GM12878 (cell line): ENCODE measurements at regions not wholly inside any gene's neighbourhood (a gene's known extent, or its start where the extent isn't known, plus 50 kb on each side); places are given as distances from the start of the nearest gene placed in this dataset.
A peak's percentile ranks its signal among the peaks of the same experiment; 100 is the strongest.

Experiments used
- ATF3 ChIP-seq: IDR thresholded peaks from 2 replicates; pipeline ENCODE4 v1.6.1; 2011; ENCODE audit warnings: low read depth, mild to moderate bottlenecking, low read length, moderate library complexity, borderline replicate concordance; ENCODE audit errors: extremely low read depth
- BACH1 ChIP-seq: fragments of 450-650 bp; IDR thresholded peaks from 2 replicates; pipeline ENCODE4 v1.6.1; 2017; ENCODE audit warnings: mild to moderate bottlenecking, borderline replicate concordance
- BHLHE40 ChIP-seq, 2 experiments: fragments of 450-650 bp in 1 of 2; IDR thresholded peaks; 2 replicates each; pipeline ENCODE4 v1.6.1; 2011 to 2017; ENCODE audit warnings: low read depth in 2 of 2, borderline replicate concordance in 1 of 2, improper control_type of control experiment in 1 of 2, low read length in 1 of 2, mild to moderate bottlenecking in 1 of 2
- CEBPB ChIP-seq, 2 experiments: fragments of 150-350 bp in 1 of 2; IDR thresholded peaks; 2 replicates each; pipeline ENCODE4 v1.6.1; 2012 to 2014; ENCODE audit warnings: low read depth in 2 of 2, low read length in 2 of 2, borderline replicate concordance in 1 of 2, inconsistent platforms in 1 of 2
- EED ChIP-seq: sonication (generic); IDR thresholded peaks from 2 replicates; pipeline ENCODE4 v1.6.1; 2016; ENCODE audit warnings: antibody characterized with exemption, low read depth
- GATAD2B ChIP-seq: fragments of 450-650 bp; conservative IDR thresholded peaks from 2 replicates; pipeline ENCODE4 v1.6.1; 2017; ENCODE audit warnings: low read depth, mild to moderate bottlenecking, moderate library complexity
- KLF5 ChIP-seq: fragments of 450-650 bp; IDR thresholded peaks from 2 replicates; pipeline ENCODE4 v1.6.1; 2014; ENCODE audit warnings: mild to moderate bottlenecking; ENCODE audit not compliant: partially characterized antibody
- LARP7 ChIP-seq: fragments of 450-650 bp; IDR thresholded peaks from 2 replicates; pipeline ENCODE4 v1.6.1; 2017; ENCODE audit warnings: mild to moderate bottlenecking
- NRF1 ChIP-seq: conservative IDR thresholded peaks from 2 replicates; pipeline ENCODE4 v1.6.1; 2011; ENCODE audit warnings: mild to moderate bottlenecking, low read depth, low read length, improper control_type of control experiment
- RAD51 ChIP-seq: fragments of 450-650 bp; IDR thresholded peaks from 2 replicates; pipeline ENCODE4 v1.6.1; 2016; ENCODE audit warnings: moderate library complexity, mild to moderate bottlenecking, inconsistent platforms
- SPI1 ChIP-seq: IDR thresholded peaks from 2 replicates; pipeline ENCODE4 v1.6.1; 2011; ENCODE audit warnings: low read depth, mild to moderate bottlenecking, low read length, moderate library complexity, borderline replicate concordance; ENCODE audit not compliant: insufficient read depth
- STAT1 ChIP-seq: fragments of 450-650 bp; conservative IDR thresholded peaks from 2 replicates; pipeline ENCODE4 v1.6.1; 2014; ENCODE audit warnings: antibody characterized with exemption, mild to moderate bottlenecking
- ZBED1 ChIP-seq: IDR thresholded peaks from 2 replicates; pipeline ENCODE4 v1.6.1; 2016; ENCODE audit warnings: borderline replicate concordance
- ZNF24 ChIP-seq: fragments of 450-650 bp; IDR thresholded peaks from 2 replicates; pipeline ENCODE4 v1.6.1; 2017; ENCODE audit warnings: antibody characterized with exemption, mild to moderate bottlenecking
- TF ChIP-seq, protein P1 (sequence below): IDR thresholded peaks from 2 replicates; pipeline ENCODE4 v1.6.1; 2011; ENCODE audit warnings: borderline replicate concordance, low read depth, mild to moderate bottlenecking, moderate library complexity, low read length; ENCODE audit not compliant: insufficient read depth, poor library complexity, severe bottlenecking
- TF ChIP-seq, protein P2 (sequence below): IDR thresholded peaks from 2 replicates; pipeline ENCODE4 v1.6.1; 2012; ENCODE audit warnings: low read depth, low read length, improper control_type of control experiment
- TF ChIP-seq, protein P3 (sequence below): fragments of 450-650 bp; IDR thresholded peaks from 2 replicates; pipeline ENCODE4 v1.6.1; 2017; ENCODE audit warnings: low read depth, mild to moderate bottlenecking, moderate library complexity
- TF ChIP-seq, protein P4 (sequence below): fragments of 450-650 bp; IDR thresholded peaks from 2 replicates; pipeline ENCODE4 v1.6.1; 2017; ENCODE audit warnings: mild to moderate bottlenecking, moderate library complexity
- TF ChIP-seq, protein P5 (sequence below): IDR thresholded peaks from 2 replicates; pipeline ENCODE4 v1.6.1; 2011; ENCODE audit warnings: borderline replicate concordance, low read depth, mild to moderate bottlenecking, moderate library complexity, mixed read lengths, low read length; ENCODE audit not compliant: insufficient read depth; ENCODE audit errors: extremely low read length

- no peak for TF ChIP-seq SPI1
- TF ChIP-seq RAD51 = no peak
- TF ChIP-seq ATF3 = no peak
- TF ChIP-seq BACH1 = no peak; the same call in 1 of the 2 replicates
- TF ChIP-seq, protein P1, sequence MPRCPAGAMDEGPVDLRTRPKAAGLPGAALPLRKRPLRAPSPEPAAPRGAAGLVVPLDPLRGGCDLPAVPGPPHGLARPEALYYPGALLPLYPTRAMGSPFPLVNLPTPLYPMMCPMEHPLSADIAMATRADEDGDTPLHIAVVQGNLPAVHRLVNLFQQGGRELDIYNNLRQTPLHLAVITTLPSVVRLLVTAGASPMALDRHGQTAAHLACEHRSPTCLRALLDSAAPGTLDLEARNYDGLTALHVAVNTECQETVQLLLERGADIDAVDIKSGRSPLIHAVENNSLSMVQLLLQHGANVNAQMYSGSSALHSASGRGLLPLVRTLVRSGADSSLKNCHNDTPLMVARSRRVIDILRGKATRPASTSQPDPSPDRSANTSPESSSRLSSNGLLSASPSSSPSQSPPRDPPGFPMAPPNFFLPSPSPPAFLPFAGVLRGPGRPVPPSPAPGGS = no peak
- no peak for TF ChIP-seq LARP7
- peak; percentile 65 to 71 for TF ChIP-seq BHLHE40 (IDR thresholded peaks at IDR 0.05; ENCODE audit: borderline replicate concordance in 1 of 2, low read depth in 2 of 2, low read length in 1 of 2)
- TF ChIP-seq EED = no peak
- TF ChIP-seq, protein P2, sequence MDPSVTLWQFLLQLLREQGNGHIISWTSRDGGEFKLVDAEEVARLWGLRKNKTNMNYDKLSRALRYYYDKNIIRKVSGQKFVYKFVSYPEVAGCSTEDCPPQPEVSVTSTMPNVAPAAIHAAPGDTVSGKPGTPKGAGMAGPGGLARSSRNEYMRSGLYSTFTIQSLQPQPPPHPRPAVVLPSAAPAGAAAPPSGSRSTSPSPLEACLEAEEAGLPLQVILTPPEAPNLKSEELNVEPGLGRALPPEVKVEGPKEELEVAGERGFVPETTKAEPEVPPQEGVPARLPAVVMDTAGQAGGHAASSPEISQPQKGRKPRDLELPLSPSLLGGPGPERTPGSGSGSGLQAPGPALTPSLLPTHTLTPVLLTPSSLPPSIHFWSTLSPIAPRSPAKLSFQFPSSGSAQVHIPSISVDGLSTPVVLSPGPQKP = no peak
- no peak for TF ChIP-seq STAT1
- no peak for TF ChIP-seq NRF1
- no peak for TF ChIP-seq ZBED1
- TF ChIP-seq, protein P3, sequence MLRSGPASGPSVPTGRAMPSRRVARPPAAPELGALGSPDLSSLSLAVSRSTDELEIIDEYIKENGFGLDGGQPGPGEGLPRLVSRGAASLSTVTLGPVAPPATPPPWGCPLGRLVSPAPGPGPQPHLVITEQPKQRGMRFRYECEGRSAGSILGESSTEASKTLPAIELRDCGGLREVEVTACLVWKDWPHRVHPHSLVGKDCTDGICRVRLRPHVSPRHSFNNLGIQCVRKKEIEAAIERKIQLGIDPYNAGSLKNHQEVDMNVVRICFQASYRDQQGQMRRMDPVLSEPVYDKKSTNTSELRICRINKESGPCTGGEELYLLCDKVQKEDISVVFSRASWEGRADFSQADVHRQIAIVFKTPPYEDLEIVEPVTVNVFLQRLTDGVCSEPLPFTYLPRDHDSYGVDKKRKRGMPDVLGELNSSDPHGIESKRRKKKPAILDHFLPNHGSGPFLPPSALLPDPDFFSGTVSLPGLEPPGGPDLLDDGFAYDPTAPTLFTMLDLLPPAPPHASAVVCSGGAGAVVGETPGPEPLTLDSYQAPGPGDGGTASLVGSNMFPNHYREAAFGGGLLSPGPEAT = peak; percentile 78; the same call in 1 of the 2 replicates
- TF ChIP-seq, protein P4, sequence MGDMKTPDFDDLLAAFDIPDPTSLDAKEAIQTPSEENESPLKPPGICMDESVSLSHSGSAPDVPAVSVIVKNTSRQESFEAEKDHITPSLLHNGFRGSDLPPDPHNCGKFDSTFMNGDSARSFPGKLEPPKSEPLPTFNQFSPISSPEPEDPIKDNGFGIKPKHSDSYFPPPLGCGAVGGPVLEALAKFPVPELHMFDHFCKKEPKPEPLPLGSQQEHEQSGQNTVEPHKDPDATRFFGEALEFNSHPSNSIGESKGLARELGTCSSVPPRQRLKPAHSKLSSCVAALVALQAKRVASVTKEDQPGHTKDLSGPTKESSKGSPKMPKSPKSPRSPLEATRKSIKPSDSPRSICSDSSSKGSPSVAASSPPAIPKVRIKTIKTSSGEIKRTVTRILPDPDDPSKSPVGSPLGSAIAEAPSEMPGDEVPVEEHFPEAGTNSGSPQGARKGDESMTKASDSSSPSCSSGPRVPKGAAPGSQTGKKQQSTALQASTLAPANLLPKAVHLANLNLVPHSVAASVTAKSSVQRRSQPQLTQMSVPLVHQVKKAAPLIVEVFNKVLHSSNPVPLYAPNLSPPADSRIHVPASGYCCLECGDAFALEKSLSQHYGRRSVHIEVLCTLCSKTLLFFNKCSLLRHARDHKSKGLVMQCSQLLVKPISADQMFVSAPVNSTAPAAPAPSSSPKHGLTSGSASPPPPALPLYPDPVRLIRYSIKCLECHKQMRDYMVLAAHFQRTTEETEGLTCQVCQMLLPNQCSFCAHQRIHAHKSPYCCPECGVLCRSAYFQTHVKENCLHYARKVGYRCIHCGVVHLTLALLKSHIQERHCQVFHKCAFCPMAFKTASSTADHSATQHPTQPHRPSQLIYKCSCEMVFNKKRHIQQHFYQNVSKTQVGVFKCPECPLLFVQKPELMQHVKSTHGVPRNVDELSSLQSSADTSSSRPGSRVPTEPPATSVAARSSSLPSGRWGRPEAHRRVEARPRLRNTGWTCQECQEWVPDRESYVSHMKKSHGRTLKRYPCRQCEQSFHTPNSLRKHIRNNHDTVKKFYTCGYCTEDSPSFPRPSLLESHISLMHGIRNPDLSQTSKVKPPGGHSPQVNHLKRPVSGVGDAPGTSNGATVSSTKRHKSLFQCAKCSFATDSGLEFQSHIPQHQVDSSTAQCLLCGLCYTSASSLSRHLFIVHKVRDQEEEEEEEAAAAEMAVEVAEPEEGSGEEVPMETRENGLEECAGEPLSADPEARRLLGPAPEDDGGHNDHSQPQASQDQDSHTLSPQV = peak; percentile 78
- TF ChIP-seq GATAD2B = 0 out of 2 replicates have a peak, but pooled peaks have one; percentile 47
- peak; percentile 60 for TF ChIP-seq ZNF24
- no peak for TF ChIP-seq KLF5
- TF ChIP-seq, protein P5, sequence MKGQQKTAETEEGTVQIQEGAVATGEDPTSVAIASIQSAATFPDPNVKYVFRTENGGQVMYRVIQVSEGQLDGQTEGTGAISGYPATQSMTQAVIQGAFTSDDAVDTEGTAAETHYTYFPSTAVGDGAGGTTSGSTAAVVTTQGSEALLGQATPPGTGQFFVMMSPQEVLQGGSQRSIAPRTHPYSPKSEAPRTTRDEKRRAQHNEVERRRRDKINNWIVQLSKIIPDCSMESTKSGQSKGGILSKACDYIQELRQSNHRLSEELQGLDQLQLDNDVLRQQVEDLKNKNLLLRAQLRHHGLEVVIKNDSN = no peak
- TF ChIP-seq CEBPB (IDR thresholded peaks at IDR 0.05; ENCODE audit: borderline replicate concordance in 1 of 2, low read depth in 2 of 2, low read length in 2 of 2) = peak in 1 of 2 experiments; percentile 29; a peak in 1 of 4 replicates
Measured at GRCh38 chr2:146451972-146452371, 1392.9 kb upstream of the ACVR2A start (continued).
